Suprapubic skin (tissue), 4 donors: ENCODE measurements at regions not wholly inside any gene's neighbourhood (a gene's known extent, or its start where the extent isn't known, plus 50 kb on each side); places are given as distances from the start of the nearest gene placed in this dataset.
"Not testable (repeated sequence)": the region's sequence is repeated elsewhere in the genome, so short reads cannot be mapped to it uniquely, and the experiment has no call there.

Experiments used
- EP300 ChIP-seq: sonication (generic); formaldehyde crosslinking; IDR thresholded peaks from one replicate; pipeline ENCODE4 v1.6.1; 2017; ENCODE audit warnings: antibody characterized with exemption
- POLR2A ChIP-seq, 2 donors: fragments of 450-650 bp; IDR thresholded peaks; one replicate each; pipeline ENCODE4 v1.6.1; 2017; ENCODE audit warnings: antibody characterized with exemption in 2 of 2, mild to moderate bottlenecking in 2 of 2, moderate library complexity in 2 of 2
- POLR2AphosphoS5 ChIP-seq, 3 donors: sonication (generic); formaldehyde crosslinking; IDR thresholded peaks; one replicate each; pipeline ENCODE4 v1.6.1; 2017; ENCODE audit warnings: antibody characterized with exemption in 3 of 3
- TF ChIP-seq, protein P1 (sequence below), 2 donors: fragments of 200-600 bp in 1 of 2; fragments of 450-650 bp in 1 of 2; sonication (generic) in 1 of 2; IDR thresholded peaks; one replicate each; pipeline ENCODE4 v1.5.1; 2016 to 2019; ENCODE audit warnings: antibody characterized with exemption in 2 of 2, mild to moderate bottlenecking in 1 of 2, moderate library complexity in 1 of 2

- TF ChIP-seq, protein P1, sequence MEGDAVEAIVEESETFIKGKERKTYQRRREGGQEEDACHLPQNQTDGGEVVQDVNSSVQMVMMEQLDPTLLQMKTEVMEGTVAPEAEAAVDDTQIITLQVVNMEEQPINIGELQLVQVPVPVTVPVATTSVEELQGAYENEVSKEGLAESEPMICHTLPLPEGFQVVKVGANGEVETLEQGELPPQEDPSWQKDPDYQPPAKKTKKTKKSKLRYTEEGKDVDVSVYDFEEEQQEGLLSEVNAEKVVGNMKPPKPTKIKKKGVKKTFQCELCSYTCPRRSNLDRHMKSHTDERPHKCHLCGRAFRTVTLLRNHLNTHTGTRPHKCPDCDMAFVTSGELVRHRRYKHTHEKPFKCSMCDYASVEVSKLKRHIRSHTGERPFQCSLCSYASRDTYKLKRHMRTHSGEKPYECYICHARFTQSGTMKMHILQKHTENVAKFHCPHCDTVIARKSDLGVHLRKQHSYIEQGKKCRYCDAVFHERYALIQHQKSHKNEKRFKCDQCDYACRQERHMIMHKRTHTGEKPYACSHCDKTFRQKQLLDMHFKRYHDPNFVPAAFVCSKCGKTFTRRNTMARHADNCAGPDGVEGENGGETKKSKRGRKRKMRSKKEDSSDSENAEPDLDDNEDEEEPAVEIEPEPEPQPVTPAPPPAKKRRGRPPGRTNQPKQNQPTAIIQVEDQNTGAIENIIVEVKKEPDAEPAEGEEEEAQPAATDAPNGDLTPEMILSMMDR (IDR thresholded peaks at IDR 0.05), result not testable (repeated sequence)
- not testable (repeated sequence) for TF ChIP-seq POLR2AphosphoS5 (IDR thresholded peaks at IDR 0.05); POLR2A (IDR thresholded peaks at IDR 0.05); EP300
Observed at GRCh38 chr4:67274671-67275070, 270.6 kb downstream of the CENPC start.
